CD4-positive, alpha-beta memory T cell (primary cell): ENCODE measurements at regions not wholly inside any gene's neighbourhood (a gene's known extent, or its start where the extent isn't known, plus 50 kb on each side); places are given as distances from the start of the nearest gene placed in this dataset.
"Not testable (repeated sequence)": the region's sequence is repeated elsewhere in the genome, so short reads cannot be mapped to it uniquely, and the experiment has no call there.

Experiments
- CTCF ChIA-PET: fragments of 350-600 bp; sonication (Branson Sonifier 250); formaldehyde crosslinking; loops from one replicate; lab custom pipeline; 2021; ENCODE audit warnings: inconsistent platforms; ENCODE audit not compliant: partially characterized antibody; lab: Charles Lee
- POLR2A ChIA-PET: fragments of 350-600 bp; sonication (Branson Sonifier 250); formaldehyde crosslinking; loops from one replicate; lab custom pipeline; 2021; ENCODE audit not compliant: partially characterized antibody; lab: Charles Lee
- DNase-seq, 5 donors: peaks; one replicate each; pipeline versions ENCODE4 v3.0.0 to v3.0.0-alpha.2; 2020 to 2022; ENCODE audit warnings: mixed read lengths in 1 of 5
- H3K27ac ChIP-seq: one replicate; pipeline ENCODE4 v1.7.0; 2013; ENCODE audit warnings: low read depth, low read length
- H3K27me3 ChIP-seq: 2 replicates; pipeline ENCODE4 v1.7.0; 2013; ENCODE audit warnings: mild to moderate bottlenecking, low read length, moderate library complexity; ENCODE audit not compliant: insufficient read depth
- H3K36me3 ChIP-seq: 2 replicates; pipeline ENCODE4 v1.7.0; 2013; ENCODE audit warnings: mild to moderate bottlenecking, low read length, moderate library complexity; ENCODE audit not compliant: insufficient read depth
- H3K4me1 ChIP-seq: 2 replicates; pipeline ENCODE4 v1.7.0; 2013; ENCODE audit warnings: mild to moderate bottlenecking, low read length, moderate library complexity; ENCODE audit not compliant: insufficient read depth
- H3K4me3 ChIP-seq, 2 donors: one replicate each; pipeline ENCODE4 v1.7.0; 2013; ENCODE audit warnings: low read length in 2 of 2, mild to moderate bottlenecking in 1 of 2
- H3K9me3 ChIP-seq, 2 donors: one replicate each; pipeline ENCODE4 v1.7.0; 2013; ENCODE audit warnings: low read length in 2 of 2, control low read depth in 1 of 2; ENCODE audit not compliant: control insufficient read depth in 1 of 2
- H3K27ac Mint-ChIP-seq, 7 donors: one replicate each; pipeline ENCODE4 v1.8.0; 2020 to 2021; ENCODE audit warnings: mixed read lengths in 7 of 7, mild to moderate bottlenecking in 6 of 7, inconsistent platforms in 3 of 7, moderate library complexity in 3 of 7
- H3K27me3 Mint-ChIP-seq, 2 donors: one replicate each; pipeline ENCODE4 v1.8.0; 2020 to 2021; ENCODE audit warnings: mixed read lengths in 2 of 2
- H3K36me3 Mint-ChIP-seq, 2 donors: one replicate each; pipeline ENCODE4 v1.8.0; 2020 to 2021; ENCODE audit warnings: mixed read lengths in 2 of 2, inconsistent platforms in 1 of 2, mild to moderate bottlenecking in 1 of 2
- H3K4me1 Mint-ChIP-seq, 4 donors: one replicate each; pipeline ENCODE4 v1.8.0; 2020 to 2021; ENCODE audit warnings: mixed read lengths in 4 of 4, mild to moderate bottlenecking in 1 of 4
- H3K4me3 Mint-ChIP-seq, 8 donors: one replicate each; pipeline ENCODE4 v1.8.0; 2020 to 2021; ENCODE audit warnings: mixed read lengths in 8 of 8, mild to moderate bottlenecking in 7 of 8, moderate library complexity in 6 of 8, inconsistent platforms in 3 of 8
- H3K9me3 Mint-ChIP-seq, 8 donors: one replicate each; pipeline ENCODE4 v1.8.0; 2020 to 2021; ENCODE audit warnings: mixed read lengths in 8 of 8, mild to moderate bottlenecking in 5 of 8, inconsistent platforms in 3 of 8, moderate library complexity in 1 of 8
- intact Hi-C: fragments of 100-400 bp; cut with micrococcal nuclease; formaldehyde crosslinking; loops from one replicate; pipeline ENCODE4 v1.15.1; 2023

DNA sequence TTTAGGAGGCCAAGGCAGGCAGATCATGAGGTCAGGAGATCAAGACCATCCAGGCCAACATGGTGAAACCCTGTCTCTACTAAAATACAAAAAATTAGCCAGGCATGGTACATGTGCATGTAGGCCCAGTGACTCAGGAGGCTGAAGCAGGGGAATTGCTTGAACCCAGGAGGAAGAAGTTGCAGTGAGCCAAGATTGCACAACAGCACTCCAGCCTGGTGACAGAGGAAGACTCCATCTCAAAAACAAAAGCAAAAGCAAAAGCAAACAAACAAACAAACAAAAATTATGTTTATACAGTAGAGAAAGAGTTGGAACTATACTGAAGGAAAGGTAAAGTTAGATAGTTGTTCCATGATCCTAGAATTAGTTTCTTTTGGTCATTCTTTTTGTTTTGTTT, 564.9 kb upstream of the GRID2 start:
- H3K27ac Mint-ChIP-seq, H3K36me3 ChIP-seq, H3K4me1 Mint-ChIP-seq, H3K9me3 ChIP-seq, H3K4me3 Mint-ChIP-seq, H3K27ac ChIP-seq, H3K4me1 ChIP-seq, H3K36me3 Mint-ChIP-seq, intact Hi-C loops, DNase-seq, H3K27me3 Mint-ChIP-seq, CTCF ChIA-PET, H3K4me3 ChIP-seq, POLR2A ChIA-PET, H3K27me3 ChIP-seq: not testable (repeated sequence)
- H3K9me3 Mint-ChIP-seq, result peaks cover under 1 to 23% (median 12%) of the 10 kb centered on the region in 8 donors

DNA sequence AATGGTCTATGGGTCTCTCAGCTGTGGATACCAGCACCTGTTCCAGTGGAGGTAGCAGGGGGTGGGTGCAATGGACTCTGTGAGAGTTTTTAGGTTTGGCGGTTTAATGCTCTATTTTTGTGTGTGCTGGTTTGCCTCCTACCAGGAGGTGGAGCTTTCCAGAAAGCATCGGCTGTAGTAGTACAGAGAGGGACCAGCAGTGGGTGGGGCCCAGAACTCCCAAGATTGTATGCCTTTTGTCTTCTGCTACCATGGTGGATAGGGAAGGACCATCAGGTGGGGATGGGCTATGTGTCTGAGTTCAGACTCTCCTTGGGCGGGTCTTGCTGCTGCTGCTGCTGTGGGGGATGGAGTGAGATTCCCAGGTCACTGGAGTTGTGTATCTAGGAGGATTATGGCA, 557.2 kb upstream of the GRID2 start:
- H3K27me3 Mint-ChIP-seq, result no peaks in the 10 kb centered on the region
- H3K9me3 Mint-ChIP-seq, result peaks cover 4 to 27% (median 17%) of the 10 kb centered on the region in 8 donors
- Histone ChIP-seq H3K4me3 (no peak overlapping the region), H3K27me3 (no peaks in the 10 kb centered on the region), H3K9me3 (no peaks in the 10 kb centered on the region), H3K4me1 (no peaks in the 10 kb centered on the region), H3K27ac (no peak overlapping the region), H3K36me3 (no peaks in the 10 kb centered on the region)
- no peak for DNase-seq
- ChIA-PET CTCF (no interaction called here), POLR2A (no interaction called here)
- H3K27ac Mint-ChIP-seq, result no peak overlapping the region
- H3K4me3 Mint-ChIP-seq, result no peak overlapping the region
- H3K4me1 Mint-ChIP-seq, result no peaks in the 10 kb centered on the region
- no peaks in the 10 kb centered on the region for H3K36me3 Mint-ChIP-seq
- intact Hi-C loops, result no loop called here

DNA sequence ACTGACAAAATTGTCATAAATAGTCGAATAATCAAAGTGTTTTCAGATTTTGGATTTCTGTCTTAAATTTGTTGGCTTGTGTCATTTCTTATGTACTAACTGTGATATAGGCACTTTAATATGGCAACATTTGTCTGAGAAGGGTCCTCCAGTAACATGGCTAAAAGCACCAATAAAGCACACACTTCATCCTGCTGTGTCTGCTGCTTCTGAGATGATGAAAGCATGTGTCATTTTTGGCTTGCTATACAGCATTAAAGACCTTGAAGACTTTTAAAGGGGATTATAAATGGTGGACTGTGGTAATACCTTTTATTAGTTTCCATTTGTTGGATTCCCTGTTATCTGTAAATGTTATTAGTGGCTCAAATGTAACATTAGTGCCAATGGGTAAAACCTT, 551.8 kb upstream of the GRID2 start:
- H3K36me3 Mint-ChIP-seq, result no peaks in the 10 kb centered on the region
- Histone ChIP-seq H3K27me3 (no peaks in the 10 kb centered on the region), H3K4me3 (no peak overlapping the region), H3K4me1 (no peaks in the 10 kb centered on the region), H3K9me3 (no peaks in the 10 kb centered on the region), H3K36me3 (no peaks in the 10 kb centered on the region), H3K27ac (no peak overlapping the region)
- DNase-seq, result no peak
- H3K4me1 Mint-ChIP-seq, result no peaks in the 10 kb centered on the region
- ChIA-PET CTCF (no interaction called here), POLR2A (no interaction called here)
- H3K27ac Mint-ChIP-seq, result no peak overlapping the region
- no peak overlapping the region for H3K4me3 Mint-ChIP-seq
- intact Hi-C loops, result no loop called here
- H3K27me3 Mint-ChIP-seq, result no peaks in the 10 kb centered on the region
- peaks cover 0 to 7% (median 2%) of the 10 kb centered on the region in 8 donors for H3K9me3 Mint-ChIP-seq

DNA sequence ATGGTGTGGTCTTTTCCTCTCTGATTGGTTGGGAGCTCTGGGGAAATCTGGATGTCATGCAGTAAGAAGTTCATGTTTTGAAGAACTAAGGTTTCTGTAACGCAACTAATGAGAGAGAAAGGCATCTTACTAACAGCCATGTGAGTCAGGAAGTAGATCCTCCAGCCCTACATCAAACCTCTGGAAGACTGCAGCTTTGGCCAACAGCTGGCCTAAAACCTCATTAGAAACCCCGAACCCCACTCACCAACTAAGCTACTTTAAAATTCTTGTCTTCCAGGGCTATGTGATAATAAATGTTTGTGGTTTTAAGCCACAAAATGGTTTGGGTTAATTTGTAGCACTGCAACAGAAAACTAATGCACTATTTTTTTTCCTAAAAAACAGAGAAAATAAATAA, 549.0 kb upstream of the GRID2 start:
- Mint-ChIP-seq H3K4me3 (no peak overlapping the region), H3K4me1 (no peaks in the 10 kb centered on the region), H3K27ac (no peak overlapping the region), H3K27me3 (no peaks in the 10 kb centered on the region), H3K36me3 (no peaks in the 10 kb centered on the region), H3K9me3 (peaks cover 0 to 9% (median under 1%) of the 10 kb centered on the region in 8 donors)
- Histone ChIP-seq H3K27me3 (no peaks in the 10 kb centered on the region), H3K36me3 (no peaks in the 10 kb centered on the region), H3K27ac (no peak overlapping the region), H3K9me3 (no peaks in the 10 kb centered on the region), H3K4me3 (no peak overlapping the region), H3K4me1 (no peaks in the 10 kb centered on the region)
- ChIA-PET CTCF (no interaction called here), POLR2A (no interaction called here)
- intact Hi-C loops, result no loop called here
- no peak for DNase-seq

DNA sequence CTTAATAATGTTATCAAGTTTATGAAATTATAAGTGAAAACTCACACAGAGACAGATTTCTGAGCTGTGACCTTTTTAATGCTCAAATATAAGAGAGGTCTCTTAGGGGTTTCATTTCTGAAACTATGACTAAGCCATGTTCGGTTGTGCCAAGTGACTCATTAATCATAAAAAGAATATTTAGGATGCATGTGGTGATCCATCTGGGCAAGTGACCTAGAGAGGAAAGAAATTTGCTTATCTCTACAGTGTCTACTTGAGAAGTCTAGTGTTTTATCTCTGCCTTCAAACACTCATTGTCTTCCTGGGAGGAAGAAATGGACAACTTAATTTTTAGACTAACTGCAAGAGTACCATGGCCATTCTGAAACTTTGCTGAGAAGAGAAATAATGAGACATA, 545.3 kb upstream of the GRID2 start:
- Mint-ChIP-seq H3K36me3 (no peaks in the 10 kb centered on the region), H3K4me1 (no peaks in the 10 kb centered on the region), H3K27me3 (no peaks in the 10 kb centered on the region), H3K27ac (no peak overlapping the region), H3K9me3 (peaks cover 0 to 9% (median under 1%) of the 10 kb centered on the region in 8 donors), H3K4me3 (no peak overlapping the region)
- Histone ChIP-seq H3K27me3 (no peaks in the 10 kb centered on the region), H3K4me1 (no peaks in the 10 kb centered on the region), H3K9me3 (no peaks in the 10 kb centered on the region), H3K4me3 (no peak overlapping the region), H3K36me3 (no peaks in the 10 kb centered on the region), H3K27ac (no peak overlapping the region)
- intact Hi-C loops, result no loop called here
- DNase-seq, result no peak
- CTCF ChIA-PET, result no interaction called here
- POLR2A ChIA-PET, result no interaction called here

DNA sequence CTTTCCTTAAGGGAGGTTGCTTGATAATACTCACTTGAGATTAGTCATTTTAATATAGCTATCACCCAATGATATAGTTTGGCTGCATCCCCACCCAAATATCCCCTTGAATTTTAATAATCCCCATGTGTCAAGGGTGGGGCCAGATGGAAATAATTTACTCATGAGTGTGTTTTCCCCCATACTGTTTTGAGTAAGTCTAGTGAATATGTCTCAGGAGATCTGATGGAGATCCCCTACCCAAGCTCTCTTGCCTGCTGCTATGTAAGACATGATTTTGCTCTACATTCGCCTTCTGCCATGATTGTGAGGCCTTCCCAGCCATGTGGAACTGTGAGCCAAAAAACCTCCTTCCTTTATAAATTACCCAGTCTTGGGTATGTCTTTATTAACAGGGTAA, 539.7 kb upstream of the GRID2 start:
- H3K36me3 Mint-ChIP-seq, result no peaks in the 10 kb centered on the region
- H3K9me3 Mint-ChIP-seq, result peaks cover 0 to 6% (median 1%) of the 10 kb centered on the region in 8 donors
- ChIA-PET POLR2A (no interaction called here), CTCF (no interaction called here)
- H3K27me3 ChIP-seq, result no peaks in the 10 kb centered on the region
- no peaks in the 10 kb centered on the region for H3K9me3 ChIP-seq
- no peak overlapping the region for H3K27ac Mint-ChIP-seq
- no peak overlapping the region for H3K4me3 ChIP-seq
- no peaks in the 10 kb centered on the region for H3K27me3 Mint-ChIP-seq
- intact Hi-C loops, result no loop called here
- H3K27ac ChIP-seq, result no peak overlapping the region
- no peaks in the 10 kb centered on the region for H3K36me3 ChIP-seq
- no peaks in the 10 kb centered on the region for H3K4me1 Mint-ChIP-seq
- no peak for DNase-seq
- H3K4me3 Mint-ChIP-seq, result no peak overlapping the region
- no peaks in the 10 kb centered on the region for H3K4me1 ChIP-seq

DNA sequence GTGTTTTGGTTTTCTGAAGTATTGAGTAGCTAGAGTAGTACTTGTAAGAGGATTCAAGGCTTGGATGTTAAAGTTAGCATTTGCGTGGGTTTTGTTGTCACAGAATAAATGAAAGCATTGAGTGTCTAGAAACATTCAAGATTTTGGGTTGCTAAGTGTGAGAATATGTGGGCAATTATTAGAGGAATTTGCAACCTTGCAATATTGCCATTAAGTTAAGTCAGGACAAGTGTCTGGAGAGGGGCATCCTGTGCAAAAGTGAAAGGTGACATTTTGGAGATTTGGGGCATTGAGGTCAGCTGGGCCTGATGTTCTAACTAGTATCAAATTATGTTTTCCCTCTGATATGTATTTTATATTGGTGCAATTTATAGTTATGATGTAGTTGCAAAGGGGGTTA, 533.9 kb upstream of the GRID2 start:
- Mint-ChIP-seq H3K36me3 (no peaks in the 10 kb centered on the region), H3K27me3 (no peaks in the 10 kb centered on the region), H3K27ac (no peak overlapping the region), H3K4me1 (no peaks in the 10 kb centered on the region), H3K4me3 (no peak overlapping the region), H3K9me3 (peaks cover 7 to 28% (median 17%) of the 10 kb centered on the region in 8 donors)
- no peak for DNase-seq
- H3K9me3 ChIP-seq, result no peaks in the 10 kb centered on the region
- no peak overlapping the region for H3K4me3 ChIP-seq
- no peaks in the 10 kb centered on the region for H3K36me3 ChIP-seq
- H3K4me1 ChIP-seq, result no peaks in the 10 kb centered on the region
- no peak overlapping the region for H3K27ac ChIP-seq
- ChIA-PET POLR2A (no interaction called here), CTCF (no interaction called here)
- intact Hi-C loops, result no loop called here
- H3K27me3 ChIP-seq, result no peaks in the 10 kb centered on the region

DNA sequence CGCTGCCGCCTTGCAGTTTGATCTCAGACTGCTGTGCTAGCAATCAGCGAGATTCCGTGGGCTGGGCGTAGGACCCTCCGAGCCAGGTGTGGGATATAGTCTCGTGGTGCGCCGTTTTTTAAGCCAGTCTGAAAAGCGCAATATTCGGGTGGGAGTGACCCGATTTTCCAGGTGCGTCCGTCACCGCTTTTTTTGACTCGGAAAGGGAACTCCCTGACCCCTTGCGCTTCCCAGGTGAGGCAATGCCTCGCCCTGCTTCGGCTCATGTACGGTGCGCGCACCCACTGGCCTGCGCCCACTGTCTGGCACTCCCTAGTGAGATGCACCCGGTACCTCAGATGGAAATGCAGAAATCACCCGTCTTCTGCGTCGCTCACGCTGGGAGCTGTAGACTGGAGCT, 512.1 kb upstream of the GRID2 start:
- H3K4me3 Mint-ChIP-seq, H3K27me3 ChIP-seq, CTCF ChIA-PET, H3K4me1 ChIP-seq, H3K4me1 Mint-ChIP-seq, H3K4me3 ChIP-seq, H3K36me3 ChIP-seq, POLR2A ChIA-PET, H3K9me3 Mint-ChIP-seq, H3K36me3 Mint-ChIP-seq, intact Hi-C loops, DNase-seq, H3K27ac Mint-ChIP-seq, H3K27ac ChIP-seq, H3K27me3 Mint-ChIP-seq, H3K9me3 ChIP-seq: not testable (repeated sequence)
